GM21723 (cell line): ENCODE measurements at regions not wholly inside any gene's neighbourhood (a gene's known extent, or its start where the extent isn't known, plus 50 kb on each side); places are given as distances from the start of the nearest gene placed in this dataset.

Experiments used
- ATAC-seq: cut with Tn5 transposase; IDR thresholded peaks from one replicate; pipeline ENCODE4 v1.9.1; 2021; ENCODE audit warnings: mild to moderate bottlenecking, moderate library complexity; ENCODE audit not compliant: unreplicated experiment

- no peak for ATAC-seq
Observed at GRCh38 chr5:116853992-116854391, 279.4 kb upstream of the SEMA6A start.

- no peak for ATAC-seq
Observed at GRCh38 chr5:116848954-116849581, 274.4 kb upstream of the SEMA6A start.

- ATAC-seq, result no peak
Observed at GRCh38 chr5:116847960-116848359, 273.3 kb upstream of the SEMA6A start.

GRCh38 chr5:116844015-116844414, 269.4 kb upstream of the SEMA6A start:
- ATAC-seq, result no peak

- no peak for ATAC-seq
Observed at GRCh38 chr5:116842514-116842961, 267.9 kb upstream of the SEMA6A start.

- ATAC-seq, result no peak
Observed at GRCh38 chr5:116841734-116842133, 267.1 kb upstream of the SEMA6A start.

GRCh38 chr5:116838011-116838536, 263.5 kb upstream of the SEMA6A start:
- ATAC-seq, result no peak

- ATAC-seq, result no peak
Observed at GRCh38 chr5:116834796-116835515, 260.3 kb upstream of the SEMA6A start.

- no peak for ATAC-seq
Observed at GRCh38 chr5:116830079-116830478, 255.5 kb upstream of the SEMA6A start.

GRCh38 chr5:116827078-116827477, 252.5 kb upstream of the SEMA6A start:
- ATAC-seq, result no peak

GRCh38 chr5:116825486-116825885, 250.9 kb upstream of the SEMA6A start:
- ATAC-seq, result no peak

GRCh38 chr5:116824751-116825438, 250.3 kb upstream of the SEMA6A start:
- no peak for ATAC-seq

- no peak for ATAC-seq
Observed at GRCh38 chr5:116814626-116815385, 240.2 kb upstream of the SEMA6A start.

GRCh38 chr5:116813906-116814305, 239.3 kb upstream of the SEMA6A start:
- no peak for ATAC-seq

GRCh38 chr5:116813356-116813755, 238.7 kb upstream of the SEMA6A start:
- ATAC-seq, result no peak

GRCh38 chr5:116810951-116811350, 236.3 kb upstream of the SEMA6A start:
- no peak for ATAC-seq

- no peak for ATAC-seq
Observed at GRCh38 chr5:116806836-116807235, 232.2 kb upstream of the SEMA6A start.

GRCh38 chr5:116799401-116799800, 224.8 kb upstream of the SEMA6A start:
- no peak for ATAC-seq

GRCh38 chr5:116795189-116795588, 220.6 kb upstream of the SEMA6A start:
- no peak for ATAC-seq

- ATAC-seq, result no peak
Observed at GRCh38 chr5:116789522-116789921, 214.9 kb upstream of the SEMA6A start.

GRCh38 chr5:116788851-116789403, 214.3 kb upstream of the SEMA6A start:
- no peak for ATAC-seq
